PC-9 (cell line): ENCODE measurements at regions not wholly inside any gene's neighbourhood (a gene's known extent, or its start where the extent isn't known, plus 50 kb on each side); places are given as distances from the start of the nearest gene placed in this dataset.

ENCODE experiments used
- CTCF ChIP-seq: fragments of 200-600 bp; sonication (generic); conservative IDR thresholded peaks from 2 replicates; pipeline ENCODE4 v1.6.1; 2017; ENCODE audit warnings: mixed run types, antibody characterized with exemption, mild to moderate bottlenecking, moderate library complexity
- EZH2 ChIP-seq: fragments of 200-600 bp; sonication (generic); IDR thresholded peaks from 2 replicates; pipeline ENCODE4 v1.8.0; 2017; ENCODE audit warnings: antibody characterized with exemption, low read depth

GRCh38 chr6:101322921-101323320 lies 70.6 kb upstream of the GRIK2 start:
- TF ChIP-seq EZH2 (no peak), CTCF (no peak)
